Left ventricle myocardium superior (tissue), 1 donor: ENCODE measurements at regions not wholly inside any gene's neighbourhood (a gene's known extent, or its start where the extent isn't known, plus 50 kb on each side); places are given as distances from the start of the nearest gene placed in this dataset.
A peak's percentile ranks its signal among the peaks of the same experiment; 100 is the strongest.

ENCODE experiments used
- ATAC-seq: fragments of 200-7000 bp; cut with Tn5 transposase; one replicate; pipeline ENCODE4 v1.9.1; 2020; ENCODE audit warnings: mild to moderate bottlenecking, moderate library complexity
- DNase-seq: peaks from one replicate; pipeline ENCODE4 v3.0.0-alpha.2; 2020
- intact Hi-C: fragments of 100-400 bp; cut with micrococcal nuclease; formaldehyde crosslinking; loops from one replicate; pipeline ENCODE4 v1.11.0; 2022
- donor health status: DM: no; HTN: yes; CAD: no; lungs with severe emphysema.

- DNase-seq (no peak), ATAC-seq (no peak)
- intact Hi-C loops, result no loop called here
These were observed 63.9 kb upstream of the RPH3AL start for GRCh38 chr17:416293-417206.

GRCh38 chr17:413706-414380 is 61.2 kb upstream of the RPH3AL start:
- ATAC-seq (no peak), DNase-seq (no peak)
- intact Hi-C loops, result loop anchor here (5.0 kb wide), 1 partner anchor 288 kb away; no protein-coding TSS in a partner anchor

- DNase-seq, result no peak
- ATAC-seq, result no peak
- intact Hi-C loops, result loop anchor here (5.0 kb wide), 1 partner anchor 289 kb away; no protein-coding TSS in a partner anchor
These were observed 60.4 kb upstream of the RPH3AL start for GRCh38 chr17:413016-413350.

- DNase-seq, result no peak
- no peak for ATAC-seq
- intact Hi-C loops, result loop anchor here (5.0 kb wide), 1 partner anchor 290 kb away; no protein-coding TSS in a partner anchor
These were observed 59.8 kb upstream of the RPH3AL start for GRCh38 chr17:412211-413015.

GRCh38 chr17:411421-412120 is 59.0 kb upstream of the RPH3AL start:
- ATAC-seq, result no peak
- intact Hi-C loops, result loop anchor here (5.0 kb wide), 1 partner anchor 291 kb away; no protein-coding TSS in a partner anchor
- DNase-seq, result no peak

GRCh38 chr17:410543-411401 is 58.2 kb upstream of the RPH3AL start:
- ATAC-seq, result peak; percentile 3
- intact Hi-C loops, result loop anchor here (5.0 kb wide), 1 partner anchor 292 kb away; no protein-coding TSS in a partner anchor
- DNase-seq, result no peak

GRCh38 chr17:409848-410542 is 57.4 kb upstream of the RPH3AL start:
- intact Hi-C loops, result loop anchor here (5.0 kb wide), 1 partner anchor 292 kb away; no protein-coding TSS in a partner anchor
- DNase-seq (peak; percentile 100), ATAC-seq (peak; percentile 94)

- peak; percentile 35 for DNase-seq
- no peak for ATAC-seq
- intact Hi-C loops, result no loop called here
These were observed 56.8 kb upstream of the RPH3AL start for GRCh38 chr17:409308-409847.

- ATAC-seq (no peak), DNase-seq (no peak)
- intact Hi-C loops, result no loop called here
These were observed 52.1 kb upstream of the RPH3AL start for GRCh38 chr17:404703-405102.
